Loucy (cell line): ENCODE measurements at regions not wholly inside any gene's neighbourhood (a gene's known extent, or its start where the extent isn't known, plus 50 kb on each side); places are given as distances from the start of the nearest gene placed in this dataset.

ENCODE experiments used
- EZH2phosphoT487 ChIP-seq: fragments of 200-600 bp; IDR thresholded peaks from 2 replicates; pipeline ENCODE4 v1.6.1; 2018; ENCODE audit warnings: antibody characterized with exemption, mild to moderate bottlenecking, moderate library complexity, borderline replicate concordance
- TF ChIP-seq, protein P1 (sequence below): fragments of 200-600 bp; sonication (generic); conservative IDR thresholded peaks from 2 replicates; pipeline ENCODE4 v1.5.1; 2014; ENCODE audit warnings: mild to moderate bottlenecking, antibody characterized with exemption, low read length

- TF ChIP-seq, protein P1, sequence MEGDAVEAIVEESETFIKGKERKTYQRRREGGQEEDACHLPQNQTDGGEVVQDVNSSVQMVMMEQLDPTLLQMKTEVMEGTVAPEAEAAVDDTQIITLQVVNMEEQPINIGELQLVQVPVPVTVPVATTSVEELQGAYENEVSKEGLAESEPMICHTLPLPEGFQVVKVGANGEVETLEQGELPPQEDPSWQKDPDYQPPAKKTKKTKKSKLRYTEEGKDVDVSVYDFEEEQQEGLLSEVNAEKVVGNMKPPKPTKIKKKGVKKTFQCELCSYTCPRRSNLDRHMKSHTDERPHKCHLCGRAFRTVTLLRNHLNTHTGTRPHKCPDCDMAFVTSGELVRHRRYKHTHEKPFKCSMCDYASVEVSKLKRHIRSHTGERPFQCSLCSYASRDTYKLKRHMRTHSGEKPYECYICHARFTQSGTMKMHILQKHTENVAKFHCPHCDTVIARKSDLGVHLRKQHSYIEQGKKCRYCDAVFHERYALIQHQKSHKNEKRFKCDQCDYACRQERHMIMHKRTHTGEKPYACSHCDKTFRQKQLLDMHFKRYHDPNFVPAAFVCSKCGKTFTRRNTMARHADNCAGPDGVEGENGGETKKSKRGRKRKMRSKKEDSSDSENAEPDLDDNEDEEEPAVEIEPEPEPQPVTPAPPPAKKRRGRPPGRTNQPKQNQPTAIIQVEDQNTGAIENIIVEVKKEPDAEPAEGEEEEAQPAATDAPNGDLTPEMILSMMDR = no peak
- TF ChIP-seq EZH2phosphoT487 = no peak
Measured at GRCh38 chr5:159777049-159777660, 139.1 kb upstream of the ADRA1B start.
